Left ventricle myocardium inferior (tissue), 1 donor: ENCODE measurements at regions not wholly inside any gene's neighbourhood (a gene's known extent, or its start where the extent isn't known, plus 50 kb on each side); places are given as distances from the start of the nearest gene placed in this dataset.

Experiments used
- DNase-seq: peaks from one replicate; pipeline ENCODE4 v3.0.0-alpha.2; 2020
- H3K27ac ChIP-seq: fragments of 200-600 bp; replicated peaks from 2 replicates; pipeline ENCODE4 v1.8.0; 2021
- H3K27me3 ChIP-seq: fragments of 200-600 bp; 2 replicates; pipeline ENCODE4 v1.8.0; 2021; ENCODE audit warnings: low read depth
- H3K36me3 ChIP-seq: fragments of 200-600 bp; 2 replicates; pipeline ENCODE4 v1.8.0; 2021
- H3K4me1 ChIP-seq: fragments of 200-600 bp; 2 replicates; pipeline ENCODE4 v1.8.0; 2021
- H3K4me3 ChIP-seq: fragments of 200-600 bp; 2 replicates; pipeline ENCODE4 v1.8.0; 2021; ENCODE audit warnings: mild to moderate bottlenecking, moderate library complexity
- H3K9me3 ChIP-seq: fragments of 200-600 bp; replicated peaks from 2 replicates; pipeline ENCODE4 v1.8.0; 2021
- intact Hi-C: fragments of 100-400 bp; cut with micrococcal nuclease; formaldehyde crosslinking; loops from one replicate; pipeline ENCODE4 v1.11.0; 2022
- TF ChIP-seq, protein P1 (sequence below): fragments of 200-600 bp; IDR thresholded peaks from 2 replicates; pipeline ENCODE4 v1.8.0; 2021; ENCODE audit warnings: antibody characterized with exemption, mild to moderate bottlenecking, borderline replicate concordance
- donor health status: DM: no; HTN: yes; CAD: no; lungs with severe emphysema.

DNA sequence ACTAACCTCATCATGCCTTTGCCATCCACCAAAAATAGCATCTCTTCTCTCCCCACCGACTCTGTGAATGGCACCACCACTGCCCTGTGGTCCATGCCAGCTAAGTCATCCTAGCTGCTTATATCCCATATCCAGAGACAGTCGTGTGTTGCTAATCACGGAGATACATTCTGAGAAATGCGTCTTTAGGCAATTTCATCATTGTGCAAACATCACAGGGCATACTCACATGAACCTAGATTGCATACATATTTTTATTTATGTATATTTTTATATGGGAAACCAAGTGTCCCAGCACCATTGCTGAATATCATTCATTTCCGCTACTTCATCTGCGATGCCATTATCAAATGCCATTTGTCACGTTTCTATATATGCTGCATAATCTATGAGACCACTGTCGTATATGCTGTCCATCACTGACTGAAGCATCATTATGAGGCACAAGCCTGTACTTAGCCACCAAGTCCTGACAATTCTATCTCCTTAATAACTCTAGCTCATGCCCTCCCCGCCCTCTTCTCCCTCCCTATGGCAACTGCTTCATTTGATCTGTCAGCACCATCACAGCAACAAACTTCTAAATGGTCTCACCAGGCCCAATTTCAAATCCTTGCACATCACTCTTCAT lies 104.2 kb downstream of the HSPH1 start:
- Histone ChIP-seq H3K9me3 (no peaks in the 10 kb centered on the region), H3K27ac (no peak overlapping the region), H3K4me3 (no peak overlapping the region), H3K36me3 (no peaks in the 10 kb centered on the region), H3K27me3 (peaks cover 16% of the 10 kb centered on the region), H3K4me1 (peaks cover 15% of the 10 kb centered on the region)
- intact Hi-C loops = no loop called here
- DNase-seq = no peak
- TF ChIP-seq, protein P1, sequence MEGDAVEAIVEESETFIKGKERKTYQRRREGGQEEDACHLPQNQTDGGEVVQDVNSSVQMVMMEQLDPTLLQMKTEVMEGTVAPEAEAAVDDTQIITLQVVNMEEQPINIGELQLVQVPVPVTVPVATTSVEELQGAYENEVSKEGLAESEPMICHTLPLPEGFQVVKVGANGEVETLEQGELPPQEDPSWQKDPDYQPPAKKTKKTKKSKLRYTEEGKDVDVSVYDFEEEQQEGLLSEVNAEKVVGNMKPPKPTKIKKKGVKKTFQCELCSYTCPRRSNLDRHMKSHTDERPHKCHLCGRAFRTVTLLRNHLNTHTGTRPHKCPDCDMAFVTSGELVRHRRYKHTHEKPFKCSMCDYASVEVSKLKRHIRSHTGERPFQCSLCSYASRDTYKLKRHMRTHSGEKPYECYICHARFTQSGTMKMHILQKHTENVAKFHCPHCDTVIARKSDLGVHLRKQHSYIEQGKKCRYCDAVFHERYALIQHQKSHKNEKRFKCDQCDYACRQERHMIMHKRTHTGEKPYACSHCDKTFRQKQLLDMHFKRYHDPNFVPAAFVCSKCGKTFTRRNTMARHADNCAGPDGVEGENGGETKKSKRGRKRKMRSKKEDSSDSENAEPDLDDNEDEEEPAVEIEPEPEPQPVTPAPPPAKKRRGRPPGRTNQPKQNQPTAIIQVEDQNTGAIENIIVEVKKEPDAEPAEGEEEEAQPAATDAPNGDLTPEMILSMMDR = no peak

DNA sequence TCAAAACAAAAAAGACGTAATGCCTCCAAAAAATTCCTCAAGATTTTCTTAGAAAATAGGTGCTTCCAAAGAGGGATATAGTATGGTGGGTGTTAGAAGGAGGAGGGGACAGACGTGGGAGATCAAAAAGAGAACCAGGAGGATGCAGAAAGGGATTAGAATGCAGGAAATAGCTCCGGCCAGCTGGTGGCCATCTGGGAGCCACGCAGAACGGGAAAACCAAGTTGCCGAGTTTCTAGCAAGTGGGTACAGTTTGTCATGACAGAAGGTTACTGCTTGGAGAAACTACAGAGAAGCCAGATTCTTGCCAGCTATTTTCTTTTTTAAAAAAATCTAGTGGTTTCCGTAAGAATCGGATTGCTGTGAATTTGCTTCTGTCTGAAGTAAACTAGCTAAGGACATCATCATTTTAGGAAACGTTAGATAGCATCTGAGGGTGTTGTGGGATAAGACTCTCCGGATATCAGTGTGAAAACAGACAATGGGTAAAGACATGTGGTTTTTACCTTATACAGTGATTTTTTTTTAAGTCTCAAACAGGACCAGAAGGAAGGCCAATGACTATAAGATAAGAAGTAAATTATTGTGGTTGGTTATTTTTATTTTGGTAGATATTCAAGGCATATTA lies 104.9 kb downstream of the HSPH1 start:
- no peak for DNase-seq
- TF ChIP-seq, protein P1 = no peak
- Histone ChIP-seq H3K27ac (no peak overlapping the region), H3K27me3 (peaks cover 23% of the 10 kb centered on the region), H3K9me3 (no peaks in the 10 kb centered on the region), H3K4me3 (peak overlapping the region; percentile 14), H3K4me1 (peaks cover 15% of the 10 kb centered on the region), H3K36me3 (no peaks in the 10 kb centered on the region)
- intact Hi-C loops = no loop called here

DNA sequence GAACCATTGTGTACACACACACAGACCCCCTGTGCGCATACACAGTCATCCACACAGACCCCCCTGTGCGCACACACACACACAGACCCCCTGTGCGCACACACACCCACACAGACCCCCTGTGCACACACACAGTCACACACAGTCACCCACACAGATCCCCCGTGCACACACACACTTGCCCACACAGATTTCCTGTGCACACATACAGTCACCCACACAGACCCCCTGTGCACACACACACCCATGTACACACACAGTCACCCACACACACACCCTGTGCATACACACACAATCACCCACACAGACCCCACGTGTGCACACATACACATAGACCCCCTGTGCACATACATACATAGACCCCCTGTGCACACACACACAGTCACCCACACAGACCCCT lies 106.1 kb downstream of the HSPH1 start:
- no peaks in the 10 kb centered on the region for H3K36me3 ChIP-seq
- DNase-seq = no peak
- intact Hi-C loops = no loop called here
- no peak overlapping the region for H3K27ac ChIP-seq
- peaks cover 14% of the 10 kb centered on the region for H3K27me3 ChIP-seq
- H3K4me1 ChIP-seq = peaks cover 15% of the 10 kb centered on the region
- H3K4me3 ChIP-seq = no peak overlapping the region
- no peaks in the 10 kb centered on the region for H3K9me3 ChIP-seq
- TF ChIP-seq, protein P1 = no peak

DNA sequence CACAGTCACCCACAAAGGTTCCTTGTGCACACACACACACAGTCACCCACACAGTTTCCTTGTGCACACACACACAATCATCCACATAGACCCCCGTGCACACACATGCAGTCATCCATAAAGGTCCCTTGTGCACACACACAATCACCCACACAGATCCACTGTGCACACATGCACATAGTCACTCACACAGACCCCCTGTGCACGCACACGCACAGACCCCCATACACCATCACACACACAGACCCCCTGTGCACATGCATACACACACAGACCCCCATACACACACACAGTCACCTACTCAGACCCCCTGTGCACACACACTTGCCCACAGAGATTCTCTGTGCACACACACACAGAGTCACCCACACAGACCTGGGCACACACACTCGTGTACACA lies 107.1 kb downstream of the HSPH1 start:
- intact Hi-C loops = no loop called here

DNA sequence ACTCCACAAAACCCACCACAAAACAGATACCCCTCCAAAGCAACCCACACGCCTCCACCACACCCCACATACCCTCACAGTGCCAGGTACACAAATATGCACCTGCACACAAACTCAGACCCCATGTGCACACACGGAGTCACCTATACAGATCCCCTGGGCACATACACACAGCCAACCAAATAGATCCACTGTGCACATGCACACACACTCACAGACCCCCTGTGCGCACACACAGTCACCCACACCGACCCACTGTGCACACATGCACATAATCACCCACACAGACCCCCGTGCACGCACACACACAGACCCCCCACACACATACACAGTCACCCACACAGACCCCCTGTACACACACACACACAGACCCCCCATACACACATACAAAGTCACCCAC lies 107.8 kb downstream of the HSPH1 start:
- H3K9me3 ChIP-seq = no peaks in the 10 kb centered on the region
- no peak overlapping the region for H3K27ac ChIP-seq
- H3K4me1 ChIP-seq = peaks cover 15% of the 10 kb centered on the region
- intact Hi-C loops = no loop called here
- no peak for DNase-seq
- no peak overlapping the region for H3K4me3 ChIP-seq
- TF ChIP-seq, protein P1 = no peak
- H3K36me3 ChIP-seq = no peaks in the 10 kb centered on the region
- H3K27me3 ChIP-seq = peaks cover 14% of the 10 kb centered on the region

More for the DNA sequence above, 107.1 kb downstream of the HSPH1 start:
- no peak overlapping the region for H3K27ac ChIP-seq
- H3K4me1 ChIP-seq = peaks cover 15% of the 10 kb centered on the region
- no peak for DNase-seq
- no peaks in the 10 kb centered on the region for H3K36me3 ChIP-seq
- no peak overlapping the region for H3K4me3 ChIP-seq
- peaks cover 14% of the 10 kb centered on the region for H3K27me3 ChIP-seq
- no peaks in the 10 kb centered on the region for H3K9me3 ChIP-seq
- TF ChIP-seq, protein P1 = no peak
